HEK293 (cell line): ENCODE measurements at regions not wholly inside any gene's neighbourhood (a gene's known extent, or its start where the extent isn't known, plus 50 kb on each side); places are given as distances from the start of the nearest gene placed in this dataset.

Source experiments
- CTCF ChIA-PET: fragments of 350-600 bp; formaldehyde crosslinking; extraction: SDS; loops from one replicate; lab custom pipeline; 2021; ENCODE audit warnings: antibody characterized with exemption; lab: Yijun Ruan, JAX
- POLR2A ChIA-PET: fragments of 300-600 bp; formaldehyde crosslinking; extraction: SDS; loops from one replicate; lab custom pipeline; 2020; ENCODE audit warnings: antibody characterized with exemption, inconsistent platforms; lab: Yijun Ruan, JAX
- H3K27ac ChIP-seq: fragments of 200-500 bp; sonication (Bioruptor generic); 2 replicates; pipeline ENCODE4 v1.5.1; 2014; ENCODE audit warnings: low read depth, low read length, control low read depth, inconsistent platforms; ENCODE audit errors: extremely low read depth
- H3K36me3 ChIP-seq, 2 experiments: fragments of 200-500 bp in 1 of 2; sonication (Bioruptor generic) in 1 of 2; 1 replicate in 1 of 2; 2 replicates in 1 of 2; pipeline ENCODE4 v1.5.1; 2014 to 2017; ENCODE audit warnings: inconsistent platforms in 2 of 2, low read length in 2 of 2; ENCODE audit not compliant: control insufficient read depth in 2 of 2, insufficient read depth in 1 of 2
- H3K4me1 ChIP-seq: fragments of 200-500 bp; sonication (Bioruptor generic); 2 replicates; pipeline ENCODE4 v1.5.1; 2014; ENCODE audit warnings: mild to moderate bottlenecking, low read length, inconsistent platforms; ENCODE audit not compliant: control insufficient read depth, insufficient read depth
- H3K4me3 ChIP-seq: 2 replicates; pipeline ENCODE4 v1.5.1; 2011; ENCODE audit warnings: low read depth, mild to moderate bottlenecking, control low read depth, low read length, moderate library complexity
- H3K9me3 ChIP-seq: fragments of 200-500 bp; sonication (Bioruptor generic); 2 replicates; pipeline ENCODE4 v1.5.1; 2014; ENCODE audit warnings: low read depth, low read length, inconsistent platforms; ENCODE audit not compliant: control insufficient read depth, insufficient read depth
- BCL6B ChIP-seq: fragments of 450-650 bp; formaldehyde crosslinking; IDR thresholded peaks from 2 replicates; pipeline ENCODE4 v1.5.1; 2017; ENCODE audit warnings: missing biosample characterization, missing genetic modification characterization
- IKZF3 ChIP-seq: fragments of 450-650 bp; IDR thresholded peaks from 2 replicates; pipeline ENCODE4 v1.5.0; 2018; ENCODE audit warnings: missing biosample characterization, mild to moderate bottlenecking, missing genetic modification characterization, moderate library complexity
- KLF1 ChIP-seq: fragments of 450-650 bp; formaldehyde crosslinking; IDR thresholded peaks from 2 replicates; pipeline ENCODE4 v1.5.1; 2016; ENCODE audit warnings: missing biosample characterization, missing genetic modification characterization
- PRDM10 ChIP-seq: fragments of 450-650 bp; formaldehyde crosslinking; IDR thresholded peaks from 2 replicates; pipeline ENCODE4 v1.5.1; 2016; ENCODE audit warnings: missing biosample characterization, missing genetic modification characterization
- SCRT1 ChIP-seq: fragments of 450-650 bp; formaldehyde crosslinking; IDR thresholded peaks from 2 replicates; pipeline ENCODE4 v1.5.1; 2016; ENCODE audit warnings: missing biosample characterization, missing genetic modification characterization, borderline replicate concordance
- TSHZ1 ChIP-seq: fragments of 450-650 bp; formaldehyde crosslinking; IDR thresholded peaks from 2 replicates; pipeline ENCODE4 v1.5.1; 2016; ENCODE audit warnings: missing biosample characterization, missing genetic modification characterization, borderline replicate concordance
- ZBTB49 ChIP-seq: fragments of 450-650 bp; formaldehyde crosslinking; IDR thresholded peaks from 2 replicates; pipeline ENCODE4 v1.5.1; 2016; ENCODE audit warnings: missing biosample characterization, missing genetic modification characterization, low read depth
- ZFHX2 ChIP-seq: fragments of 450-650 bp; formaldehyde crosslinking; conservative IDR thresholded peaks from 2 replicates; pipeline ENCODE4 v1.5.1; 2016; ENCODE audit warnings: missing biosample characterization, missing genetic modification characterization
- ZNF274 ChIP-seq, 2 experiments: fragments of 200-500 bp in 1 of 2; fragments of 450-650 bp in 1 of 2; sonication (Bioruptor generic) in 1 of 2; formaldehyde crosslinking in 1 of 2; IDR thresholded peaks; 2 replicates each; pipeline versions ENCODE4 v1.5.1 to v1.6.1; 2014 to 2016; ENCODE audit warnings: borderline replicate concordance in 1 of 2, inconsistent platforms in 1 of 2, low read length in 1 of 2, missing biosample characterization in 1 of 2, missing genetic modification characterization in 1 of 2
- ZNF280D ChIP-seq: fragments of 450-650 bp; formaldehyde crosslinking; IDR thresholded peaks from 2 replicates; pipeline ENCODE4 v1.5.1; 2016; ENCODE audit warnings: missing biosample characterization, missing genetic modification characterization
- ZNF416 ChIP-seq: fragments of 450-650 bp; formaldehyde crosslinking; IDR thresholded peaks from 2 replicates; pipeline ENCODE4 v1.5.1; 2016; ENCODE audit warnings: missing biosample characterization, missing genetic modification characterization
- ZNF626 ChIP-seq: fragments of 450-650 bp; sonication (Bioruptor Pico); formaldehyde crosslinking; IDR thresholded peaks from 2 replicates; pipeline ENCODE4 v1.5.1; 2018; ENCODE audit warnings: missing biosample characterization, missing genetic modification characterization, inconsistent platforms
- ZNF629 ChIP-seq: fragments of 450-650 bp; formaldehyde crosslinking; IDR thresholded peaks from 2 replicates; pipeline ENCODE4 v1.5.1; 2017; ENCODE audit warnings: missing biosample characterization, missing genetic modification characterization
- TF ChIP-seq, protein P1 (sequence below): fragments of 450-650 bp; formaldehyde crosslinking; IDR thresholded peaks from 2 replicates; pipeline ENCODE4 v1.5.1; 2017; ENCODE audit warnings: missing biosample characterization, mild to moderate bottlenecking, missing genetic modification characterization, moderate library complexity

- ChIA-PET CTCF (no interaction called here), POLR2A (no interaction called here)
- TF ChIP-seq, protein P1, sequence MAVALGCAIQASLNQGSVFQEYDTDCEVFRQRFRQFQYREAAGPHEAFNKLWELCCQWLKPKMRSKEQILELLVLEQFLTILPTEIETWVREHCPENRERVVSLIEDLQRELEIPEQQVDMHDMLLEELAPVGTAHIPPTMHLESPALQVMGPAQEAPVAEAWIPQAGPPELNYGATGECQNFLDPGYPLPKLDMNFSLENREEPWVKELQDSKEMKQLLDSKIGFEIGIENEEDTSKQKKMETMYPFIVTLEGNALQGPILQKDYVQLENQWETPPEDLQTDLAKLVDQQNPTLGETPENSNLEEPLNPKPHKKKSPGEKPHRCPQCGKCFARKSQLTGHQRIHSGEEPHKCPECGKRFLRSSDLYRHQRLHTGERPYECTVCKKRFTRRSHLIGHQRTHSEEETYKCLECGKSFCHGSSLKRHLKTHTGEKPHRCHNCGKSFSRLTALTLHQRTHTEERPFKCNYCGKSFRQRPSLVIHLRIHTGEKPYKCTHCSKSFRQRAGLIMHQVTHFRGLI (tag by site-specific recombination): no peak
- no peak overlapping the region for H3K4me3 ChIP-seq
- H3K9me3 ChIP-seq: no peaks in the 10 kb centered on the region
- H3K27ac ChIP-seq: no peak overlapping the region
- H3K36me3 ChIP-seq: no peaks in the 10 kb centered on the region
- no peaks in the 10 kb centered on the region for H3K4me1 ChIP-seq
These were observed 168.7 kb upstream of the FUT9 start for GRCh38 chr6:95847061-95847460.

DNA sequence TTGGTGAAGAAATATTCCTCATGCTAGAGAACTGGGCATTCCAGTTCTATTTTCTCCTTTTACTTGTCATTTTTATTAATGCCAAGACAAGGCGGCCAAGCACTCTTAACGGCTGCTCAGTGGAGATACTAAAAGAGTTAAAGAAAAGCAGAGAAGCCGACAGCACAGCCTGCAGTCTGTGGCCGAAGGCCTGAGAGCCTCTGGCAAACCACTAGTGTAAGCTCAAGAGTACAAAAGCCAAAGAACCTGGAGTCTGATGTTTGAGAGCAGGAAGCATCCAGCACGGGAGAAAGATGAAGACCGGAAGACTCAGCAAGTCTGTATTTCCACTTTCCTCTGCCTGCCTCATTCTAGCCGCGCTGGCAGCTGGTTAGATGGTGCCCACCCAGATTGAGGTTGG, 167.1 kb upstream of the FUT9 start:
- Histone ChIP-seq H3K9me3 (no peaks in the 10 kb centered on the region), H3K36me3 (no peaks in the 10 kb centered on the region), H3K4me3 (no peak overlapping the region)
- POLR2A ChIA-PET: no interaction called here
- TF ChIP-seq IKZF3 (no peak), ZNF280D (tag by site-specific recombination) (no peak), ZNF626 (tag by site-specific recombination) (no peak), ZNF629 (tag by site-specific recombination) (no peak)
- TF ChIP-seq, all 188 proteins: peak for 0
- CTCF ChIA-PET: no interaction called here
- Histone ChIP-seq H3K4me1 (no peaks in the 10 kb centered on the region), H3K27ac (no peak overlapping the region)

DNA sequence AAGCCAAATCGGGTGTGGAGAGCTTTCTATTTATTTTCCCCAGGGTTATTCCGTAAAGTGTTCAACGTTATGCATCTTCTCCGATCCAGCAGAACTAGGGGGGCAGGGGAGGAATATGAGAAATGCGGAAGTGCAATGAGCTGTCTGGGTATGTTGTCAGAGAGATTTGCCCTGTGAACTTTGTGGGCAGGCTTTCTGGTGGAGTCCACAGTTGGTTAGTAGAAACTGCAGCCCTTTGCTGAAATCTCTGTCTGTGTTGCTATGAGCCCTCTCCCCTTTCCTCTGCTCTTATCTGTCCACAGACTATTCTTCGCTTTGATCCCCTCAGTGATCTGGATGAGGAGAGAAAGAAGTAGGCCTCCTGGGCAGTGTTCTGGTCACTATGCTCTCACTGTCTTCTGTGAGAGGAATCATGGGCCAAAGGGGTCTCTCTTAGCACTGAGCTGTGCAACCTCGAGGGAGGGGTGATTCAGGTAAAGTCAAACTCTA, 158.9 kb upstream of the FUT9 start:
- Histone ChIP-seq H3K9me3 (no peaks in the 10 kb centered on the region), H3K27ac (no peak overlapping the region), H3K4me1 (no peaks in the 10 kb centered on the region), H3K36me3 (no peaks in the 10 kb centered on the region), H3K4me3 (no peak overlapping the region)
- ChIA-PET CTCF (no interaction called here), POLR2A (no interaction called here)
- TF ChIP-seq KLF1 (tag by site-specific recombination): no peak
- no peak for TF ChIP-seq PRDM10
- TF ChIP-seq ZFHX2: no peak
- no peak for TF ChIP-seq ZNF416 (tag by site-specific recombination)
- TF ChIP-seq SCRT1 (tag by site-specific recombination): no peak
- no peak for TF ChIP-seq TSHZ1 (tag by site-specific recombination)
- no peak for TF ChIP-seq BCL6B (tag by site-specific recombination)
- no peak for TF ChIP-seq ZBTB49 (tag by site-specific recombination)
- no peak for TF ChIP-seq ZNF274 (IDR thresholded peaks at IDR 0.05; ENCODE audit: low read length)
- no peak for TF ChIP-seq ZNF274 (tag by site-specific recombination; IDR thresholded peaks at IDR 0.05; ENCODE audit: borderline replicate concordance)
